Retinal pigment epithelial cell (primary cell): ENCODE measurements at regions not wholly inside any gene's neighbourhood (a gene's known extent, or its start where the extent isn't known, plus 50 kb on each side); places are given as distances from the start of the nearest gene placed in this dataset.
A peak's percentile ranks its signal among the peaks of the same experiment; 100 is the strongest.

Experiments
- DNase-seq: peaks from one replicate; pipeline ENCODE4 v3.0.0-alpha.2; 2010; ENCODE audit warnings: low read depth
- H3K4me3 ChIP-seq: 2 replicates; pipeline ENCODE4 v1.5.1; 2011; ENCODE audit warnings: mild to moderate bottlenecking, low read length, control low read depth, moderate library complexity
- CTCF ChIP-seq: conservative IDR thresholded peaks from 2 replicates; pipeline ENCODE4 v1.5.1; 2011; ENCODE audit warnings: low read depth, low read length, control low read depth, inconsistent platforms

- TF ChIP-seq CTCF, result no peak
Measured at GRCh38 chr3:105101603-105102002, 265.1 kb upstream of the ALCAM start.

DNA sequence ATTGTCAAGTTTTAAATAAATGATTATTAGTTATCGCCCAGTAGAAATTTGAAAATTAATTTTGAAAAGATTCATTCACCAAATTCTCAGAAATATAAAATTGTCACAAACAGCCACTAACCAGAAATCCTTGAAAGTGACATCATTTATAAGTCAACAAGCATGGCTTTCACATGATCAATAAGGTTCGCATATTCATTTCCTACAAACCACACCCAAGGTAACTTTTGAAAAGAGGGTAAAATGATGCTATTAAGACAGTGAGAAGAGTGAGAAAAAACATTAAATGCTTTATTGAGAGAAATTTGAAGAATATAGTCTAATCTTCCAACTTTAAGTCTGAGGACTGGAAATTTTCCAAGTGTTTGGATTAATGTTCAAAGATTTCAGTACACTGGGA, 263.6 kb upstream of the ALCAM start:
- TF ChIP-seq CTCF, result no peak
- H3K4me3 ChIP-seq, result no peak overlapping the region
- no peak for DNase-seq

More at GRCh38 chr3:105101603-105102002, 265.1 kb upstream of the ALCAM start:
- no peak overlapping the region for H3K4me3 ChIP-seq
- DNase-seq, result no peak

GRCh38 chr3:105108823-105109222, 257.9 kb upstream of the ALCAM start:
- no peak for DNase-seq
- no peak for TF ChIP-seq CTCF
- no peak overlapping the region for H3K4me3 ChIP-seq

- DNase-seq, result no peak
- no peak for TF ChIP-seq CTCF
- H3K4me3 ChIP-seq, result no peak overlapping the region
Measured at GRCh38 chr3:105118905-105119304, 247.8 kb upstream of the ALCAM start.

GRCh38 chr3:105119801-105120340, 246.8 kb upstream of the ALCAM start:
- no peak for DNase-seq
- TF ChIP-seq CTCF, result no peak
- H3K4me3 ChIP-seq, result no peak overlapping the region

DNA sequence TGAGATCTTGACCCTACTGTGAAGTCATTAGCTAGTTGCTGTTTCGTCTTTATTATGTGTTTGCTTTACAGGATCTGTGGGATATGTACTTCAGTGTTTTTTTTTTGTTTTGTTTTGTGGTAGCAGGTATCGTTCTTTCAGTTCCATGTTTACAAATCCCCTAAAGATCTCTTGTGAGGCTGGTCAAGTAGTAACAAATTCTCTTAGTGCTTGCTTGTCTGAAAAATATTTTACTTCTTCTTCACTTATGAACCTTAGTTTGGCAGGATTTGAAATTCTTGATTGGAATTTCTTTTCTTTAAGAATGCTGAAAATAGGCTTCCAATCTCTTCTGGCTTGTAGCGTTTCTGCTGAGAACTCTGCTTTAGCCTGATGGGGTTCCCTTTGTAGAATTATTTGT, 235.8 kb upstream of the ALCAM start:
- H3K4me3 ChIP-seq, result no peak overlapping the region
- TF ChIP-seq CTCF, result no peak
- DNase-seq, result no peak

GRCh38 chr3:105137911-105138310, 228.8 kb upstream of the ALCAM start:
- no peak overlapping the region for H3K4me3 ChIP-seq
- no peak for TF ChIP-seq CTCF
- DNase-seq, result peak; percentile 46
